ENCODE measurements at regions not wholly inside any gene's neighbourhood (a gene's known extent, or its start where the extent isn't known, plus 50 kb on each side); places are given as distances from the start of the nearest gene placed in this dataset.

GRCh38 chr12:126879842-126880241, 1387.1 kb upstream of the TMEM132C start:
- TF ChIP-seq CTCF (IDR thresholded peaks at IDR 0.05; ENCODE audit: insufficient read depth, missing control alignments), result no peak
- FAIRE-seq, result no peak
- no peak for DNase-seq (ENCODE audit: insufficient read length, low spot score)

- no peak for FAIRE-seq
- TF ChIP-seq CTCF (IDR thresholded peaks at IDR 0.05; ENCODE audit: insufficient read depth, missing control alignments), result no peak
- no peak for DNase-seq (ENCODE audit: insufficient read length, low spot score)
Observed at GRCh38 chr12:126883697-126884096, 1383.3 kb upstream of the TMEM132C start.

GRCh38 chr12:126889501-126889900, 1377.5 kb upstream of the TMEM132C start:
- DNase-seq (ENCODE audit: insufficient read length, low spot score) (no peak), FAIRE-seq (no peak)
- TF ChIP-seq CTCF (IDR thresholded peaks at IDR 0.05; ENCODE audit: insufficient read depth, missing control alignments), result no peak

DNA sequence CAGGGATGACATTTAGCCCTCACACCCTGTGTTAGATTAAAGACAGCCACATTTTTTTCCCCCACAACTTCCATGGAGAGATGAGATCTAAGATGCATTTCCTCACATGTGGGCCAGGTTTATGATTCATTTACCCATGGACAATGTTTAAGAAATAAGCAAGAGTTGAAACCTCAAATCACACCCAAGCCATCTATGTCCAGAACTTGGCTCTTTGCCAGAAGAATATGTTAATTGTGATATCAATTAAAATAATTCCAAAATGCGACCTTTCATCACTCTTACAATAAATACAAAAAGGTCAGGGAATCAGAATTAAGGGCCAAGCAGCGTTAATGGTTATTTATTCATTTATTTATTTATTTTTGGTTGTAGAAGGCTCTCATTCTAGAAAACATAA, 1376.9 kb upstream of the TMEM132C start:
- FAIRE-seq, result no peak

GRCh38 chr12:126891789-126892188, 1375.2 kb upstream of the TMEM132C start:
- TF ChIP-seq CTCF (IDR thresholded peaks at IDR 0.05; ENCODE audit: insufficient read depth, missing control alignments), result no peak
- DNase-seq (ENCODE audit: insufficient read length, low spot score) (no peak), FAIRE-seq (no peak)

More for the DNA sequence above, 1376.9 kb upstream of the TMEM132C start:
- no peak for DNase-seq (ENCODE audit: insufficient read length, low spot score)
- no peak for TF ChIP-seq CTCF (IDR thresholded peaks at IDR 0.05; ENCODE audit: insufficient read depth, missing control alignments)

DNA sequence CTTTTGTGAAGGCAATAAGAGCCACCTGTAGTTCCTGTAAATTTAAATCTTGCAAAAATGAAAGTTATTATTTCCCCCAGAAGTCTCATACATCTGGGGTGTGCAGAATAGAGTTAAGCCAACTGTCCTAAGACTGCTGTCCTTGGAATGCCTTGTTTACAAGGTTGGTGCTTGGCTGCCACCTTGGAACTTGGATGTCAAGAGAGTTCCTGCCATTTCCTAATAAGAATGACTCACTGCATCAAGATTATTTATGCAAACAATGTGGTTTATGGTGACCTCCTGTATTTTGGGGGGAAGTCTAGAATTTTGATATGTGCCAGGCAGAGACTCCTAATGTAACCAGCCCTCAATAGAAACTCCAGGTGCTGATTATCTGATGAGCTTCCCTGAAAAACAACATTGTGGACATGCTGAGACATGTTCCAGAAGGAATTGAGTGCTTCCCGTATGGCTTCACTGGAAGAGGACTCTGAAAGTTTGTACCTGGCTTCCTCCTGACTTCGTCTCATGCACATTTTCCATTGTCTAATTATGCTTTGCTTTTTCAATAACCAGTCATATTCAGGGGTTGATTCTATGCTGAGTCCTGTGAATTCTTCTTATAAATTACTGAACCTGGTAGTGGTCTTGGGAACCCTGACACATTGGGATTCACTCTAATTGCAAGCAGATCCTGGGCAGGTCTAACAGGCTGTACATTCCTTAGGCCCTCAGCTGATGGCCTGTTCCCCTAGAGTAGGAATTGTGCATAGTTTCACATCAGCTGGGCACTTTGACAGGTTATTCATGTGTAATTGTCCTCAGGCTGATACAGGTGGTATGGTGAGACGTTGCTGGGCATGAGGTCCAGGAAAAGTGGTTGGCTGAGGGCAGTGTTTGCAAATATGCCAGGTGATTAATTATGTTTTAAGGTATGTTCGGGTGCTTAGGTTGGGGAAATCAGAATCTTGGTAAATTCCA, 1370.7 kb upstream of the TMEM132C start:
- TF ChIP-seq CTCF (IDR thresholded peaks at IDR 0.05; ENCODE audit: insufficient read depth, missing control alignments), result no peak
- FAIRE-seq (no peak), DNase-seq (ENCODE audit: insufficient read length, low spot score) (no peak)

DNA sequence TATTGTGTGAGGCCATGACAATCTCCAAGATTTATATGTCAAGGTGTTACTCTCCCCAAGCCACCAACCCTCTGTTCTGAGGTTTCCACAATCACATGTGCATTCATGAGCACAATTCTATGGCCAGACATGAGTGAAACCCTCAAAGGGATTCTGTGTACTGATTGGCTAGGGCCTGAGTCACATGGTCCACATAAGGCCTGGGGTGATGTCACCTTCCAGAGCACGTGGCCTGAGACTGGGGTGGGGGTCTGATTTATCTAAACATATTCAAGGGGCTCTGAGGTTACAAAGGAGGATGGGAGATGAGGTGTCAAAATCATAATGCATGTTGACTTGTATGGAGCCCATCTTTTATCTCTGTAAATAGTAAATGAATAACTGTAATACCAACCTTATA, 1369.9 kb upstream of the TMEM132C start:
- DNase-seq (ENCODE audit: insufficient read length, low spot score) (no peak), FAIRE-seq (no peak)
- TF ChIP-seq CTCF (IDR thresholded peaks at IDR 0.05; ENCODE audit: insufficient read depth, missing control alignments), result no peak
